ENCODE measurements at regions not wholly inside any gene's neighbourhood (a gene's known extent, or its start where the extent isn't known, plus 50 kb on each side); places are given as distances from the start of the nearest gene placed in this dataset.

DNA sequence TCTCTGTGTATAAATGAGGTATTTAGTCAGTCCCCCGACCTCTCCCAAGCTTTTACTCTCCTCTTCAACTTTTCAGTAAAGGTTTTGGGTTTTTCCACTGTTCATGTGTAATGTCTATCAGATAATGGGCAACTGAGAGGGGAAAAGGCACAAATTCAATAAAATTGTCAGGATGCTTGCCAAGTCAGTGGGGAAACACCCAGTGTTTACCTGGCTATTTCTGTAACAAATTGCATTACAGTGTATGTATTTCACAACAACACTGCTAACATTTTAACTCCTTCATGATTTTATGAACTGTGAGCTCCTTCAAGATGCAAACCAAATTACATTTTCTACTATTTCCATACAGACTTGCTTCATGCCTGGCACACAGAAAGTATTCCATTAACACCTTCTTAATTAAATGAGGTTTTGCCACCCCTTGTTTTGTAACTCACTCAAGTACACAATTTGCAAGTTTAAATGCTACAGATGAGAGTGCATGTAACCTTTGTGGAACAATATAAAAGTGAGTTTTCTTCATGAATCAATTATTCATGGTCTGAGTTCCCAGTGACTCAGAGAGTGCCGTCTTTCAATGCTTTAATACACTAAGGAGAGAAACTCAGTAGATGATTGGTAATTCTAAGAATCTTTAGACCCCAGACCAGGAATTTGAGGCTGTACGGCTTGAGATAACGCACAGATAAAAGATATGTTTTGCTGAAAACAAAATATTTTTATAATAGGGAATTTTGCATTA is 149.8 kb upstream of the TLL1 start:
- no peak overlapping the region for H3K4me3 ChIP-seq (ENCODE audit: low read depth, low read length)
- TF ChIP-seq, protein P1, sequence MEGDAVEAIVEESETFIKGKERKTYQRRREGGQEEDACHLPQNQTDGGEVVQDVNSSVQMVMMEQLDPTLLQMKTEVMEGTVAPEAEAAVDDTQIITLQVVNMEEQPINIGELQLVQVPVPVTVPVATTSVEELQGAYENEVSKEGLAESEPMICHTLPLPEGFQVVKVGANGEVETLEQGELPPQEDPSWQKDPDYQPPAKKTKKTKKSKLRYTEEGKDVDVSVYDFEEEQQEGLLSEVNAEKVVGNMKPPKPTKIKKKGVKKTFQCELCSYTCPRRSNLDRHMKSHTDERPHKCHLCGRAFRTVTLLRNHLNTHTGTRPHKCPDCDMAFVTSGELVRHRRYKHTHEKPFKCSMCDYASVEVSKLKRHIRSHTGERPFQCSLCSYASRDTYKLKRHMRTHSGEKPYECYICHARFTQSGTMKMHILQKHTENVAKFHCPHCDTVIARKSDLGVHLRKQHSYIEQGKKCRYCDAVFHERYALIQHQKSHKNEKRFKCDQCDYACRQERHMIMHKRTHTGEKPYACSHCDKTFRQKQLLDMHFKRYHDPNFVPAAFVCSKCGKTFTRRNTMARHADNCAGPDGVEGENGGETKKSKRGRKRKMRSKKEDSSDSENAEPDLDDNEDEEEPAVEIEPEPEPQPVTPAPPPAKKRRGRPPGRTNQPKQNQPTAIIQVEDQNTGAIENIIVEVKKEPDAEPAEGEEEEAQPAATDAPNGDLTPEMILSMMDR (conservative IDR thresholded peaks at IDR 0.05; ENCODE audit: low read depth, low read length) = no peak
- no peak for DNase-seq (ENCODE audit: low read depth)

GRCh38 chr4:165724786-165725185 is 148.3 kb upstream of the TLL1 start:
- no peak for DNase-seq (ENCODE audit: low read depth)
- H3K4me3 ChIP-seq (ENCODE audit: low read depth, low read length) = no peak overlapping the region
- TF ChIP-seq, protein P1 (conservative IDR thresholded peaks at IDR 0.05; ENCODE audit: low read depth, low read length) = no peak

DNA sequence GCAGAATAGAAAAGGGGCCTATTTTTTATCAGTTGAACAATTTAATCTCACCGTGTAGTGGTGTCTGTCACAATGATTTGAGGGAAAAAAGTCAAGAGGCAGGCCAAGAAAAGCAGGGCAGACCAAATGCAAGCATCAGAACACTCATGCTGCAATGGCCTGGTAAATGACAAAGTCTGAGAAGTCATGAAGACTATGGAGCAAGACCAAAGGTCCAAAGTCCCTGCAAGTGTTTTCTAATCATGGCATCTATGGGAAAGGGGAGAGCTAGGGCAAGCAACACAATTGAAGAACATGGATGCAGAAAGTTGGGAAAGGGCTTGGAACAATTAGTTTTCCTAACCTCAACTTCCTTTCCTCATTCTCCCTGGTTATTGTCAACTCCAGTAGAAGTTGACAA is 147.7 kb upstream of the TLL1 start:
- H3K4me3 ChIP-seq (ENCODE audit: low read depth, low read length) = no peak overlapping the region
- TF ChIP-seq, protein P1 (conservative IDR thresholded peaks at IDR 0.05; ENCODE audit: low read depth, low read length) = no peak

GRCh38 chr4:165726831-165727230 is 146.2 kb upstream of the TLL1 start:
- TF ChIP-seq, protein P1 (conservative IDR thresholded peaks at IDR 0.05; ENCODE audit: low read depth, low read length) = no peak
- DNase-seq (ENCODE audit: low read depth) = no peak
- no peak overlapping the region for H3K4me3 ChIP-seq (ENCODE audit: low read depth, low read length)

More for the DNA sequence above, 147.7 kb upstream of the TLL1 start:
- DNase-seq (ENCODE audit: low read depth) = no peak

DNA sequence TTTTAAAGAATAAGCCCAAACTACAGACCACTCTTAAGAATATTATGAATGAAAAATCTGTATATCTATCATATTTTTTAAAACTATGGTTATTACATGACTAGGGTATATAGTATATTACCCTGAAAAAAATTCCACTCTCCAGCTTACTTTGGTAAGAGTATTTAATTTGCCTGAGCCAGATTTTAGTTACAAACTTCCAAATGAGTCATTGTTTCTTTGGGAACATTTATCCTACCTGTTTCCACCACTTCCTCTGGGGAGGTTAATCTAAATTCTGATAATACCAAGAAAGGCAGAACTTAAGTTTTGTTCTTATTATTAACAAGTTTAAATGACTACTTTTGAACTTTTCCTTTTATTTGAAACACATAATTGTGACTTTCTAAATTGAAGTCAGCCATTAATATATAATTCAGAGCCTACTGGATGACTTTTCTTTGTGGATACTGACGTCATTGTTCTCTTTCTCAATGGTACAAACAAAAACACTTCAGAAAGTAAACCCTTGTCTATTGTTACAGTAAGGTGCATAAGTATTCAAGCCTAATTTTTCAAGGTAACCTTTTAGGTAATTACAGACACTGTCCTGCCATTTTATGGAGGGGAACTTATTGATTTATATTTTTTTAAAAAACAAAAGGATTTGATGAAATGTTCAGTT is 135.6 kb upstream of the TLL1 start:
- no peak overlapping the region for H3K4me3 ChIP-seq (ENCODE audit: low read depth, low read length)
- TF ChIP-seq, protein P1 (conservative IDR thresholded peaks at IDR 0.05; ENCODE audit: low read depth, low read length) = no peak
- no peak for DNase-seq (ENCODE audit: low read depth)

DNA sequence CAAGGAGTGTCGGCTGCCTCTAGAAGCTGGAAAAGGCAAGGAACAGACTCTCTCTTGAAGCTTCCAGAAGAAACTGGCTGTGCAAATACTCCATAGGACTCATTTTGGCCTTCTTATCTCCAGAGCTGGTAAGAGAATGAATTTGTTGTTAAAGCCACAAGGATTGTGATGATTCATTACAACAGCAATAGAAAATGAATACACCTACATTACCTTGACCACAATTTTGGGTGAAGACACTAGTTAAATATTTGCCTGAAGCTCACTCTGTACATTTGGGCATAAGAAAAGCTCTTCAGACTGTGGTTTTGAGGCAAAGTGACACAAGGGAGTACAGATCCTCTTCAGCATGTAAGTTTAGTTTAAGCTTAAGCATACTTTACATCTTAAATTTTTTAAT is 134.5 kb upstream of the TLL1 start:
- no peak overlapping the region for H3K4me3 ChIP-seq (ENCODE audit: low read depth, low read length)
- TF ChIP-seq, protein P1 (conservative IDR thresholded peaks at IDR 0.05; ENCODE audit: low read depth, low read length) = no peak
- no peak for DNase-seq (ENCODE audit: low read depth)
